OCI-LY7 (cell line): ENCODE measurements at regions not wholly inside any gene's neighbourhood (a gene's known extent, or its start where the extent isn't known, plus 50 kb on each side); places are given as distances from the start of the nearest gene placed in this dataset.

Experiments used
- BruUV-seq: library from RNA; stranded (reverse); fragments of 400-500 nt; replicated peaks from 2 replicates; lab custom pipeline; 2021; lab: Mats Ljungman, UMichigan
- CTCF ChIA-PET: fragments of 300-600 bp; sonication (Branson Sonifier 250); formaldehyde crosslinking; loops from one replicate; lab custom pipeline; 2022; ENCODE audit warnings: antibody characterized with exemption; ENCODE audit not compliant: unreplicated experiment; lab: Charles Lee
- POLR2A ChIA-PET: fragments of 300-600 bp; sonication (Branson Sonifier 250); formaldehyde crosslinking; loops from one replicate; lab custom pipeline; 2022; ENCODE audit warnings: antibody characterized with exemption; lab: Charles Lee
- DNase-seq: peaks from one replicate; pipeline ENCODE4 v3.0.0-alpha.2; 2015; ENCODE audit warnings: low spot score
- H2AFZ ChIP-seq: fragments of 200-600 bp; sonication (generic), shearing (Covaris generic); 2 replicates; pipeline ENCODE4 v1.6.1; 2014; ENCODE audit warnings: mild to moderate bottlenecking, antibody characterized with exemption, low read length, moderate library complexity
- H3K27ac ChIP-seq: fragments of 200-600 bp; sonication (generic); 2 replicates; pipeline ENCODE4 v1.5.1; 2014; ENCODE audit warnings: mixed run types, low read depth, mild to moderate bottlenecking, moderate library complexity, low read length, inconsistent platforms; ENCODE audit not compliant: poor library complexity, severe bottlenecking
- H3K36me3 ChIP-seq: fragments of 200-600 bp; sonication (generic); 2 replicates; pipeline ENCODE4 v1.6.1; 2014; ENCODE audit warnings: mild to moderate bottlenecking, antibody characterized with exemption, low read length, moderate library complexity, mixed read lengths; ENCODE audit not compliant: insufficient read depth
- H3K4me1 ChIP-seq: fragments of 200-600 bp; sonication (generic); 2 replicates; pipeline ENCODE4 v1.5.1; 2014; ENCODE audit warnings: mild to moderate bottlenecking, low read length; ENCODE audit not compliant: insufficient read depth, poor library complexity, severe bottlenecking
- H3K4me2 ChIP-seq: fragments of 200-600 bp; sonication (generic); 2 replicates; pipeline ENCODE4 v1.6.1; 2014; ENCODE audit warnings: mild to moderate bottlenecking, low read length
- H3K4me3 ChIP-seq: fragments of 200-600 bp; sonication (generic); 2 replicates; pipeline ENCODE4 v1.5.1; 2014; ENCODE audit warnings: mild to moderate bottlenecking, low read depth, low read length; ENCODE audit not compliant: poor library complexity, severe bottlenecking
- H3K79me2 ChIP-seq: fragments of 200-600 bp; sonication (generic); 2 replicates; pipeline ENCODE4 v1.6.1; 2016; ENCODE audit warnings: low read depth, mild to moderate bottlenecking, low read length, moderate library complexity, mixed read lengths; ENCODE audit not compliant: insufficient read depth
- H3K9me2 ChIP-seq: fragments of 200-600 bp; sonication (generic); 2 replicates; pipeline ENCODE4 v1.6.1; 2016; ENCODE audit warnings: mild to moderate bottlenecking, low read length, mixed read lengths; ENCODE audit not compliant: insufficient read depth
- H3K9me3 ChIP-seq: fragments of 200-600 bp; sonication (generic); 2 replicates; pipeline ENCODE4 v1.6.1; 2014; ENCODE audit warnings: mild to moderate bottlenecking, mixed run types, low read length, mixed read lengths
- H4K20me1 ChIP-seq: fragments of 200-600 bp; sonication (generic); 2 replicates; pipeline ENCODE4 v1.6.1; 2014; ENCODE audit warnings: mild to moderate bottlenecking, antibody characterized with exemption, low read length, moderate library complexity, mixed read lengths; ENCODE audit not compliant: insufficient read depth
- CTCF ChIP-seq: fragments of 200-600 bp; sonication (generic); conservative IDR thresholded peaks from 2 replicates; pipeline ENCODE4 v1.5.1; 2014; ENCODE audit warnings: mild to moderate bottlenecking, antibody characterized with exemption, low read length, moderate library complexity, mixed read lengths
- EZH2phosphoT487 ChIP-seq: fragments of 200-600 bp; sonication (generic); IDR thresholded peaks from 2 replicates; pipeline ENCODE4 v1.6.1; 2018; ENCODE audit warnings: low read depth, borderline replicate concordance, mild to moderate bottlenecking, mixed run types, antibody characterized with exemption, low read length, moderate library complexity, mixed read lengths
- intact Hi-C: fragments of 100-400 bp; cut with micrococcal nuclease; formaldehyde crosslinking; loops from one replicate; pipeline ENCODE4 v1.10.0; 2022; ENCODE audit not compliant: unreplicated experiment

GRCh38 chr2:102975996-102976975 lies 214.5 kb downstream of the TMEM182 start:
- intact Hi-C loops, result no loop called here
- no TSS peak for BruUV-seq
- Histone ChIP-seq H4K20me1 (no peaks in the 10 kb centered on the region), H3K4me1 (no peaks in the 10 kb centered on the region), H3K36me3 (no peaks in the 10 kb centered on the region), H3K27ac (no peak overlapping the region), H3K4me2 (no peak overlapping the region), H3K9me3 (no peaks in the 10 kb centered on the region), H3K4me3 (no peak overlapping the region), H2AFZ (no peak overlapping the region), H3K79me2 (no peaks in the 10 kb centered on the region), H3K9me2 (no peaks in the 10 kb centered on the region)
- ChIA-PET CTCF (no interaction called here), POLR2A (no interaction called here)
- TF ChIP-seq CTCF, result peak; percentile 44; the same call in 1 of the 2 replicates
- TF ChIP-seq EZH2phosphoT487, result no peak
- peak; percentile 2 for DNase-seq

GRCh38 chr2:102977426-102978090 lies 215.7 kb downstream of the TMEM182 start:
- DNase-seq, result no peak
- TF ChIP-seq CTCF (no peak), EZH2phosphoT487 (no peak)
- Histone ChIP-seq H3K9me3 (no peaks in the 10 kb centered on the region), H3K4me1 (no peaks in the 10 kb centered on the region), H3K36me3 (no peaks in the 10 kb centered on the region), H3K4me3 (no peak overlapping the region), H3K79me2 (no peaks in the 10 kb centered on the region), H4K20me1 (no peaks in the 10 kb centered on the region), H3K9me2 (no peaks in the 10 kb centered on the region), H3K4me2 (no peak overlapping the region), H2AFZ (no peak overlapping the region), H3K27ac (no peak overlapping the region)
- ChIA-PET CTCF (no interaction called here), POLR2A (no interaction called here)
- intact Hi-C loops, result no loop called here
- BruUV-seq, result no TSS peak
